MM.1S (cell line): ENCODE measurements at regions not wholly inside any gene's neighbourhood (a gene's known extent, or its start where the extent isn't known, plus 50 kb on each side); places are given as distances from the start of the nearest gene placed in this dataset.

Experiments
- DNase-seq: peaks from one replicate; pipeline ENCODE4 v3.0.0-alpha.2; 2015
- H2AFZ ChIP-seq: fragments of 300-600 bp; sonication (generic); 2 replicates; pipeline ENCODE4 v1.6.0; 2016; ENCODE audit warnings: antibody characterized with exemption, low read length
- H3F3A ChIP-seq: fragments of 300-600 bp; sonication (generic); 2 replicates; pipeline ENCODE4 v1.6.1; 2016; ENCODE audit warnings: mild to moderate bottlenecking, antibody characterized with exemption, low read length, moderate library complexity, mixed read lengths; ENCODE audit not compliant: insufficient read depth
- H3K27ac ChIP-seq: fragments of 300-600 bp; sonication (generic); 2 replicates; pipeline ENCODE4 v1.5.1; 2016; ENCODE audit warnings: mild to moderate bottlenecking, low read length
- H3K27me3 ChIP-seq: fragments of 300-600 bp; sonication (generic); replicated peaks from 2 replicates; pipeline ENCODE4 v1.6.0; 2016; ENCODE audit warnings: low read length; ENCODE audit not compliant: insufficient read depth
- H3K36me3 ChIP-seq: fragments of 300-600 bp; sonication (generic); replicated peaks from 2 replicates; pipeline ENCODE4 v1.6.1; 2016; ENCODE audit warnings: mild to moderate bottlenecking, low read length, mixed read lengths; ENCODE audit not compliant: insufficient read depth
- H3K4me1 ChIP-seq: fragments of 300-600 bp; sonication (generic); 2 replicates; pipeline ENCODE4 v1.6.1; 2016; ENCODE audit warnings: low read length, mixed read lengths
- H3K4me2 ChIP-seq: fragments of 300-600 bp; sonication (generic); 2 replicates; pipeline ENCODE4 v1.6.0; 2016; ENCODE audit warnings: low read depth, low read length
- H3K4me3 ChIP-seq: fragments of 300-600 bp; sonication (generic); 2 replicates; pipeline ENCODE4 v1.5.1; 2016; ENCODE audit warnings: low read length, mixed read lengths
- H3K79me2 ChIP-seq: fragments of 300-600 bp; sonication (generic); 2 replicates; pipeline ENCODE4 v1.6.1; 2016; ENCODE audit warnings: mixed run types, low read length, mixed read lengths
- H3K9ac ChIP-seq: fragments of 300-600 bp; sonication (generic); 2 replicates; pipeline ENCODE4 v1.6.1; 2016; ENCODE audit warnings: low read length, mixed read lengths
- H3K9me2 ChIP-seq: fragments of 300-600 bp; sonication (generic); replicated peaks from 2 replicates; pipeline ENCODE4 v1.6.1; 2016; ENCODE audit warnings: mild to moderate bottlenecking, low read length, mixed read lengths; ENCODE audit not compliant: insufficient read depth
- H3K9me3 ChIP-seq: fragments of 300-600 bp; sonication (generic); replicated peaks from 2 replicates; pipeline ENCODE4 v1.6.1; 2016; ENCODE audit warnings: mild to moderate bottlenecking, low read length, mixed read lengths; ENCODE audit not compliant: insufficient read depth
- H4K20me1 ChIP-seq: fragments of 300-600 bp; sonication (generic); 2 replicates; pipeline ENCODE4 v1.6.1; 2016; ENCODE audit warnings: mild to moderate bottlenecking, low read length, moderate library complexity, mixed read lengths; ENCODE audit not compliant: insufficient read depth
- CTCF ChIP-seq: fragments of 300-600 bp; sonication (generic); IDR thresholded peaks from 2 replicates; pipeline ENCODE4 v1.5.1; 2016; ENCODE audit warnings: antibody characterized with exemption, low read length, mixed read lengths
- EZH2 ChIP-seq: fragments of 300-600 bp; sonication (generic); optimal IDR thresholded peaks from 2 replicates; pipeline ENCODE3; 2017; ENCODE audit warnings: low read depth, mild to moderate bottlenecking, antibody characterized with exemption, low read length, mixed read lengths
- EZH2phosphoT487 ChIP-seq: fragments of 300-600 bp; sonication (generic); IDR thresholded peaks from 2 replicates; pipeline ENCODE4 v1.6.1; 2018; ENCODE audit warnings: antibody characterized with exemption, low read length

GRCh38 chr3:15929944-15930571 lies 132.3 kb upstream of the ANKRD28 start:
- Histone ChIP-seq H3K79me2 (no peaks in the 10 kb centered on the region), H3K27me3 (no peaks in the 10 kb centered on the region), H3K4me1 (no peaks in the 10 kb centered on the region), H3K9me2 (no peaks in the 10 kb centered on the region), H2AFZ (no peak overlapping the region), H3K4me3 (no peak overlapping the region), H3K4me2 (no peak overlapping the region), H3K27ac (no peak overlapping the region), H3F3A (no peaks in the 10 kb centered on the region), H3K36me3 (no peaks in the 10 kb centered on the region), H3K9me3 (no peaks in the 10 kb centered on the region), H3K9ac (no peak overlapping the region), H4K20me1 (no peaks in the 10 kb centered on the region)
- no peak for TF ChIP-seq CTCF
- no peak for TF ChIP-seq EZH2phosphoT487
- TF ChIP-seq EZH2, result no peak
- no peak for DNase-seq

- H3K36me3 ChIP-seq, result no peaks in the 10 kb centered on the region
- H3K27me3 ChIP-seq, result no peaks in the 10 kb centered on the region
- no peaks in the 10 kb centered on the region for H3K79me2 ChIP-seq
- no peak overlapping the region for H3K27ac ChIP-seq
- H4K20me1 ChIP-seq, result no peaks in the 10 kb centered on the region
- no peaks in the 10 kb centered on the region for H3K9me2 ChIP-seq
- no peaks in the 10 kb centered on the region for H3F3A ChIP-seq
- H2AFZ ChIP-seq, result no peak overlapping the region
- DNase-seq, result no peak
- TF ChIP-seq CTCF (no peak), EZH2 (no peak), EZH2phosphoT487 (no peak)
- H3K4me1 ChIP-seq, result no peaks in the 10 kb centered on the region
- H3K9me3 ChIP-seq, result no peaks in the 10 kb centered on the region
- no peak overlapping the region for H3K4me2 ChIP-seq
- no peak overlapping the region for H3K4me3 ChIP-seq
- no peak overlapping the region for H3K9ac ChIP-seq
Observed at GRCh38 chr3:15932348-15933300, 134.8 kb upstream of the ANKRD28 start.

GRCh38 chr3:15933439-15934139 lies 135.8 kb upstream of the ANKRD28 start:
- Histone ChIP-seq H3F3A (no peaks in the 10 kb centered on the region), H3K4me1 (no peaks in the 10 kb centered on the region), H3K9ac (no peak overlapping the region), H3K79me2 (no peaks in the 10 kb centered on the region), H3K9me3 (no peaks in the 10 kb centered on the region), H3K27ac (no peak overlapping the region), H2AFZ (no peak overlapping the region), H3K36me3 (no peaks in the 10 kb centered on the region), H3K9me2 (no peaks in the 10 kb centered on the region), H3K4me2 (no peak overlapping the region), H3K4me3 (no peak overlapping the region), H3K27me3 (no peaks in the 10 kb centered on the region), H4K20me1 (no peaks in the 10 kb centered on the region)
- no peak for TF ChIP-seq CTCF
- no peak for TF ChIP-seq EZH2phosphoT487
- no peak for TF ChIP-seq EZH2
- DNase-seq, result no peak
